T-helper 1 cell treated with Interleukin-12 subunit alpha and Interleukin-12 subunit beta and Interleukin-4 antibody, amounts not matched to agents 30 μg/mL and 1 μg/mL, for 36 hours (primary cell): ENCODE measurements at regions not wholly inside any gene's neighbourhood (a gene's known extent, or its start where the extent isn't known, plus 50 kb on each side); places are given as distances from the start of the nearest gene placed in this dataset.
"Not testable (repeated sequence)": the region's sequence is repeated elsewhere in the genome, so short reads cannot be mapped to it uniquely, and the experiment has no call there.

Source experiments
- H3K27ac Mint-ChIP-seq: one replicate; pipeline ENCODE4 v1.8.0; 2021; ENCODE audit warnings: mild to moderate bottlenecking, mixed read lengths
- H3K27me3 Mint-ChIP-seq: one replicate; pipeline ENCODE4 v1.8.0; 2021; ENCODE audit warnings: low read depth, mixed read lengths
- H3K36me3 Mint-ChIP-seq: one replicate; pipeline ENCODE4 v1.8.0; 2021; ENCODE audit warnings: low read depth, mixed read lengths
- H3K4me1 Mint-ChIP-seq: one replicate; pipeline ENCODE4 v1.8.0; 2021; ENCODE audit warnings: low read depth, mixed read lengths
- H3K4me3 Mint-ChIP-seq: one replicate; pipeline ENCODE4 v1.8.0; 2021; ENCODE audit warnings: mild to moderate bottlenecking, moderate library complexity, mixed read lengths
- H3K9me3 Mint-ChIP-seq: one replicate; pipeline ENCODE4 v1.8.0; 2021; ENCODE audit warnings: mixed read lengths

DNA sequence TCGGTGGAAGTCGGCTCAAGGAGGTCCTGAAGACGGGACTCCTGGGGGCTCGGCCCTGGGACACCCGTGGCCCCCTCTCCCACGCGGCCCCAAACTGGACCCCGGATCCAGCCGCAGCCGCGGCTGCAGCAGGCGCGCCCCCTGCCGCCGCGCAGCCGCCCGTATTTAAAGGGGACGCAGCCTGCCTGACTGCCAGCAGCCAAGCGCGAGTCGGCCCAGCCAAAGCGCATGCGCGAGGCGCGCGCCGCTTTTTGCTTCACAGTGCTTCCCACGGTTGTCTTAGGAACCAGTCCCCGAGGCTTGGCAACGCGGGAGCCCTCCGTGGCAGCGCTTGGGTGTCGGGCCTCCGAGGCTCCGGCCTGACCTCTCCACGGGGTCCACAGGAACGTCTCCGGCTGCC lies 684.4 kb downstream of the KCNJ18 start:
- not testable (repeated sequence) for H3K27ac Mint-ChIP-seq, H3K27me3 Mint-ChIP-seq, H3K4me3 Mint-ChIP-seq, H3K4me1 Mint-ChIP-seq, H3K36me3 Mint-ChIP-seq
- H3K9me3 Mint-ChIP-seq: peaks cover 28% of the 10 kb centered on the region

DNA sequence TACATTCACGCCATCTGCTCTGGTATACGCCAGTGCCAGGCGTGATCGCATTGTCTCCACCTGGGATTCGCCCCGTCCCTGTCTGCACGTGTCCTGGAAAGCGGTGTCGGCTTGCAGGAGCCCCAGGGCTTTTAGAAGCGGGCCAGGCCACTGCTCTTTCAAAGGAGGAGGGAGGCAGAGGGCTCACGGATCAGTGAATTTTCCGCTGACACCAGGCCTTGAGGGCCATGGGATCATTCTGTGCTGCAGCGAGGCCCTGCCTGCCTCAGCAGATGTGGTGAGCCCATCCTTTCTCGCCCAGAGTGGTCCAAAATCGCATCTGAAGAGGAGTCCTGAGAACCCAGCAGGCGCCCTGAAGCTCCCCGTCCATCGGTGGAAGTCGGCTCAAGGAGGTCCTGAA lies 686.4 kb downstream of the KCNJ18 start:
- H3K9me3 Mint-ChIP-seq: peaks cover 14% of the 10 kb centered on the region
- H3K27me3 Mint-ChIP-seq, H3K27ac Mint-ChIP-seq, H3K4me3 Mint-ChIP-seq, H3K4me1 Mint-ChIP-seq, H3K36me3 Mint-ChIP-seq: not testable (repeated sequence)

DNA sequence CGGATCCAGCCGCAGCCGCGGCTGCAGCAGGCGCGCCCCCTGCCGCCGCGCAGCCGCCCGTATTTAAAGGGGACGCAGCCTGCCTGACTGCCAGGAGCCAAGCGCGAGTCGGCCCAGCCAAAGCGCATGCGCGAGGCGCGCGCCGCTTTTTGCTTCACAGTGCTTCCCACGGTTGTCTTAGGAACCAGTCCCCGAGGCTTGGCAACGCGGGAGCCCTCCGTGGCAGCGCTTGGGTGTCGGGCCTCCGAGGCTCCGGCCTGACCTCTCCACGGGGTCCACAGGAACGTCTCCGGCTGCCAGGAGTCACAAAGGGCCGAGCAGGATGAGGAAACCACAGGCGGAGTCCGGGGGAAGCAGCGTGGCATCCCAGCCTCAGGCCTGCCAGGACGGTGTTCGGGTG lies 689.3 kb downstream of the KCNJ18 start:
- not testable (repeated sequence) for H3K4me1 Mint-ChIP-seq, H3K27ac Mint-ChIP-seq, H3K36me3 Mint-ChIP-seq, H3K9me3 Mint-ChIP-seq, H3K27me3 Mint-ChIP-seq, H3K4me3 Mint-ChIP-seq

DNA sequence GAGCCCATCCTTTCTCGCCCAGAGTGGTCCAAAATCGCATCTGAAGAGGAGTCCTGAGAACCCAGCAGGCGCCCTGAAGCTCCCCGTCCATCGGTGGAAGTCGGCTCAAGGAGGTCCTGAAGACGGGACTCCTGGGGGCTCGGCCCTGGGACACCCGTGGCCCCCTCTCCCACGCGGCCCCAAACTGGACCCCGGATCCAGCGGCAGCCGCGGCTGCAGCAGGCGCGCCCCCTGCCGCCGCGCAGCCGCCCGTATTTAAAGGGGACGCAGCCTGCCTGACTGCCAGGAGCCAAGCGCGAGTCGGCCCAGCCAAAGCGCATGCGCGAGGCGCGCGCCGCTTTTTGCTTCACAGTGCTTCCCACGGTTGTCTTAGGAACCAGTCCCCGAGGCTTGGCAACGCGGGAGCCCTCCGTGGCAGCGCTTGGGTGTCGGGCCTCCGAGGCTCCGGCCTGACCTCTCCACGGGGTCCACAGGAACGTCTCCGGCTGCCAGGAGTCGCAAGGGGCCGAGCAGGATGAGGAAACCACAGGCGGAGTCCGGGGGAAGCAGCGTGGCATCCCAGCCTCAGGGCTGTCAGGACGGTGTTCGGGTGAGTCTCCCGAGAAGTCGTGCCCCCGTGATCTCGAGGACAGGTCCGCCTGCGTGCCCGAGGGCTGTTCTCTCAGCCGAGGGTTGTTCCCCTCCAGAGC lies 691.6 kb downstream of the KCNJ18 start:
- H3K9me3 Mint-ChIP-seq, H3K27me3 Mint-ChIP-seq, H3K4me1 Mint-ChIP-seq, H3K4me3 Mint-ChIP-seq, H3K36me3 Mint-ChIP-seq, H3K27ac Mint-ChIP-seq: not testable (repeated sequence)

DNA sequence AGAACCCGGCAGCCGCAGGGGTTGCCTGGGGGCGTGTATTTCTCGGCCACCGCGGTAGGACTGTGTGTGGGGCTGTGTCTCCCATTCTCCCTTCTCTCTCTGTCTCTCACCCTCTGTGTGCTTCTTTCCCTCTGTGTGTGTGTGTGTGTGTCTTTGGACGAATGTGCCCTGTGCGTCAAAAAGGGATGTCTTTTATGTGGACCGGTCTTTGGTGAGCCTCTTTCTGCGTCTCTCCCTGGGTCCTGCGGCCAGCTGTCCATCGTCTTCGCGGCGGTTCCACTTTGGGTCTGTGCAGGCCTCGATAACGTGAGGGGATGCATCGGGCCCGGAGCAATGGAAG lies 692.1 kb downstream of the KCNJ18 start:
- H3K27ac Mint-ChIP-seq, H3K27me3 Mint-ChIP-seq, H3K9me3 Mint-ChIP-seq: not testable (repeated sequence)

DNA sequence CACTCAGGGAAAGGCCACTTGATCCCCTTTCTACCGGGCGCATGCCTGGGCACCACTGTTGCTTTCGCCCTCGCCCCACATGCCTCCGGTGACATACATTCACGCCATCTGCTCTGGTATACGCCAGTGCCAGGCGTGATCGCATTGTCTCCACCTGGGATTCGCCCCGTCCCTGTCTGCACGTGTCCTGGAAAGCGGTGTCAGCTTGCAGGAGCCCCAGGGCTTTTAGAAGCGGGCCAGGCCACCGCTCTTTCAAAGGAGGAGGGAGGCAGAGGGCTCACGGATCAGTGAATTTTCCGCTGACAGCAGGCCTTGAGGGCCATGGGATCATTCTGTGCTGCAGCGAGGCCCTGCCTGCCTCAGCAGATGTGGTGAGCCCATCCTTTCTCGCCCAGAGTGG lies 706.1 kb downstream of the KCNJ18 start:
- not testable (repeated sequence) for H3K9me3 Mint-ChIP-seq, H3K4me3 Mint-ChIP-seq, H3K36me3 Mint-ChIP-seq

More for the DNA sequence above, 692.1 kb downstream of the KCNJ18 start:
- not testable (repeated sequence) for H3K36me3 Mint-ChIP-seq, H3K4me1 Mint-ChIP-seq, H3K4me3 Mint-ChIP-seq

DNA sequence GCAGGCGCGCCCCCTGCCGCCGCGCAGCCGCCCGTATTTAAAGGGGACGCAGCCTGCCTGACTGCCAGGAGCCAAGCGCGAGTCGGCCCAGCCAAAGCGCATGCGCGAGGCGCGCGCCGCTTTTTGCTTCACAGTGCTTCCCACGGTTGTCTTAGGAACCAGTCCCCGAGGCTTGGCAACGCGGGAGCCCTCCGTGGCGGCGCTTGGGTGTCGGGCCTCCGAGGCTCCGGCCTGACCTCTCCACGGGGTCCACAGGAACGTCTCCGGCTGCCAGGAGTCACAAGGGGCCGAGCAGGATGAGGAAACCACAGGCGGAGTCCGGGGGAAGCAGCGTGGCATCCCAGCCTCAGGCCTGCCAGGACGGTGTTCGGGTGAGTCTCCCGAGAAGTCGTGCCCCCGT lies 706.7 kb downstream of the KCNJ18 start:
- not testable (repeated sequence) for H3K27ac Mint-ChIP-seq, H3K36me3 Mint-ChIP-seq, H3K4me3 Mint-ChIP-seq, H3K9me3 Mint-ChIP-seq, H3K4me1 Mint-ChIP-seq, H3K27me3 Mint-ChIP-seq

More for the DNA sequence above, 706.1 kb downstream of the KCNJ18 start:
- not testable (repeated sequence) for H3K27me3 Mint-ChIP-seq, H3K4me1 Mint-ChIP-seq, H3K27ac Mint-ChIP-seq

DNA sequence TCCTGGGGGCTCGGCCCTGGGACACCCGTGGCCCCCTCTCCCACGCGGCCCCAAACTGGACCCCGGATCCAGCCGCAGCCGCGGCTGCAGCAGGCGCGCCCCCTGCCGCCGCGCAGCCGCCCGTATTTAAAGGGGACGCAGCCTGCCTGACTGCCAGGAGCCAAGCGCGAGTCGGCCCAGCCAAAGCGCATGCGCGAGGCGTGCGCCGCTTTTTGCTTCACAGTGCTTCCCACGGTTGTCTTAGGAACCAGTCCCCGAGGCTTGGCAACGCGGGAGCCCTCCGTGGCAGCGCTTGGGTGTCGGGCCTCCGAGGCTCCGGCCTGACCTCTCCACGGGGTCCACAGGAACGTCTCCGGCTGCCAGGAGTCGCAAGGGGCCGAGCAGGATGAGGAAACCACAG lies 712.8 kb downstream of the KCNJ18 start:
- H3K9me3 Mint-ChIP-seq: peaks cover 11% of the 10 kb centered on the region
- H3K4me1 Mint-ChIP-seq, H3K4me3 Mint-ChIP-seq, H3K36me3 Mint-ChIP-seq, H3K27ac Mint-ChIP-seq, H3K27me3 Mint-ChIP-seq: not testable (repeated sequence)

DNA sequence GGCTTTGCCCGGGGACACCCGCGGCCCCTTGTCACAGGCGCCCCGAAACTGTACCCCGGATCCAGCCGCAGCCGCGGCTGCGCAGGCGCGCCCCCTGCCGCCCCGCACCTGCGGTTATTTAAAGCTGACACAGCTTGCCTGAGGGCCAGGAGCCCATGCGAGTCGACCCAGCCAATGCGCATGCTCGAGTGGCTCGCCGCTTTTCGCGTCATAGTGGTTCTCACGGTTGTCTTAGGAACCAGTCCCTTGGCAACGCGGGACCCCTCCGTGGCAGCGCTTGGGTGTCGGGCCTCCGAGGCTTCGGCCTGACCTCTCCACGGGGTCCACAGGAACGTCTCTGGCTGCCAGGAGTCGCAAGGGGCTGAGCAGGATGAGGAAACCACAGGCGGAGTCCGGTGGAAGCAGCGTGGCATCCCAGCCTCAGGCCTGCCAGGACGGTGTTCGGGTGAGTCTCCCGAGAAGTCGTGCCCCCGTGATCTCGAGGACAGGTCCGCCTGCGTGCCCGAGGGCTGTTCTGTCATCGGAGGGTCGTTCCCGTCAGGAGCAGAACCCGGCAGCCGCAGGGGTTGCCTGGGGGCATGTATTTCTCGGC lies 716.9 kb downstream of the KCNJ18 start:
- Mint-ChIP-seq H3K4me1 (no peaks in the 10 kb centered on the region), H3K36me3 (peaks cover 3% of the 10 kb centered on the region), H3K4me3 (no peak overlapping the region), H3K27ac (no peak overlapping the region), H3K27me3 (no peaks in the 10 kb centered on the region), H3K9me3 (peaks cover 37% of the 10 kb centered on the region)

DNA sequence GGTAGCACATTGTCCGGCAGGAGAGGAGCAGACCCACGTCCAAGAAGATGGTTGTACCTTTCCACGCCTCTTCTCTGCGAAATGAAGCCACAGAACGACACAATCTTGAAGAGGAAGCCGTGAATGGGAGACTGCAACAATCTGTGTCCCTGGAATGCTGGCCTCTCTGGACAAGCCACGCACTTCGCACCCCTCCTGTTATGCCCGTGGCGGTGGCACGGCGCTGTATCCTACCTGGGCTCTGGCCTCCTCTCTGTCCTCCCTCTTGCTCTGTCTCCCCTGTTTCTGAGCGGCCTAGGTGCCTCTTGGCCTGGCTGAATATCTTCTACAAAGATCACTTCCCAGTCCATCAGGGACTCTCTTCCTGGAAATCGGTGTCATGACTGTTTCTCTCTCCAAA lies 717.8 kb downstream of the KCNJ18 start:
- H3K27me3 Mint-ChIP-seq: no peaks in the 10 kb centered on the region
- H3K27ac Mint-ChIP-seq: no peak overlapping the region
- peaks cover 3% of the 10 kb centered on the region for H3K36me3 Mint-ChIP-seq
- H3K4me1 Mint-ChIP-seq: no peaks in the 10 kb centered on the region
- no peak overlapping the region for H3K4me3 Mint-ChIP-seq
- H3K9me3 Mint-ChIP-seq: peaks cover 37% of the 10 kb centered on the region

DNA sequence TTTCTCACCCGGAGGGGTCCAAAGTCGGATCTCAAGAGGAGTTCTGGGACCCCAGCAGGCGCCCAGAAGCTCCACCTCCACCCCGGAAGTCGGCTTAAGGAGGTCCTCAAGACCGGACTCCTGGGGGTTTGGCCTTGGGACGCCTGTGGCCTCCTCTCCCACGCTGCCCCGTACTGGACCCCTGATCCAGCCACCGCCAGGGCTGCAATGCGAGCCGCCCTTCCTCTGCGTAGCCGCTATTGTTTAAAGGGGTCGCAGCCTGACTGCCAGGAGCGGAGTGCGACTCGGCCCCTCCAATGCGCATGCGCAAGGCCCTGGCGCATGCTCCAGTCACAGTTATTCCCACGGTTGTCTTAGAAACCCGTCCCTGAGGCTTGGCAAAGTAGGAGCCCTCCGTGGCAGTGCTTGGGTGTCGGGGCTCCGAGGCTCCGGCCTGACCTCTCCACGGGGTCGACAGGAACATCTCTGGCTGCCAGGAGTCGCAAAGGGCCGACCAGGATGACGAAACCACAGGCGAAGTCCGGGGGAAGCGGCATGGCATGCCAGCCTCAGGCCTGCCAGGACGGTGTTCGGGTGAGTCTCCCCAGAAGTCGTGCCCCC lies 719.0 kb downstream of the KCNJ18 start:
- Mint-ChIP-seq H3K27me3 (no peaks in the 10 kb centered on the region), H3K4me1 (no peaks in the 10 kb centered on the region), H3K4me3 (no peak overlapping the region), H3K27ac (no peak overlapping the region), H3K9me3 (peaks cover 46% of the 10 kb centered on the region), H3K36me3 (peaks cover 3% of the 10 kb centered on the region)

DNA sequence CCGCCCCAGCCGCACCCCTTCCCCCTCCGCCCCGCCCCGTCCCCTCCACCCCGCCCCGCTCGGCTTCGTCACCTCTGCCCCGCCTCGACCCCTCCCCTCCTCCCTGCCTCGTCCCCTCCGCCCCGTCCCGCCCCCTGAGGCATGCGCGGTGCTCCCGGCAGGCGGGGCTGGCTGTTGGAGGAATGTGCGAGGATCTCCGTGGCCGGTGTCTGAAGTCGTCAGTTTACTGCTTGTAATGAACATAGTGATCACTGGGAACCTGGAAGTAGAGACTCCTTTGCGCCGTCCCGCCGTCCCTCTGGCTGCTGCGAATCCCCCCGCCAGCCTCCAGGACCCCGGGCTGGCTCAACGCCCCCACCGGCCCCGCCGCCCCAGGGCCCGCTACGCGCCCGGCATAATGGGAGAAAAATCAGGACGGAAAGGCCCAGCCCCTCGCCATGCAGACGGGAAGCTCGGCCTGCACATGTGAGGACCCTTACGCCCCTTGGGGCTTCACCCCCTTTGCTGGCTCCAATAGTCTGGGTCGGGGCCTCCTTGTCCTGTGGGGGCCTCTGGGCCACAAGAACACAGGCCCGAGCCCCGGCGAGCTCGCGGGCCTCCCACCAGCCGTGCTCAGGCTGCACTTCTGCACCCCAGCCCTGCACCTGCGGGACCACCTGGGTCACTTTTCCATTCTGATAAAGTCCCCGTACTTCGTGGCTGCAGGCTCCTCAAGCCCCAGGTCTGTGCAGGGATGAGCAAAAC lies 743.1 kb downstream of the KCNJ18 start:
- Mint-ChIP-seq H3K27me3 (no peaks in the 10 kb centered on the region), H3K36me3 (no peaks in the 10 kb centered on the region), H3K27ac (no peak overlapping the region), H3K4me1 (no peaks in the 10 kb centered on the region), H3K4me3 (no peak overlapping the region), H3K9me3 (peaks cover 42% of the 10 kb centered on the region)

DNA sequence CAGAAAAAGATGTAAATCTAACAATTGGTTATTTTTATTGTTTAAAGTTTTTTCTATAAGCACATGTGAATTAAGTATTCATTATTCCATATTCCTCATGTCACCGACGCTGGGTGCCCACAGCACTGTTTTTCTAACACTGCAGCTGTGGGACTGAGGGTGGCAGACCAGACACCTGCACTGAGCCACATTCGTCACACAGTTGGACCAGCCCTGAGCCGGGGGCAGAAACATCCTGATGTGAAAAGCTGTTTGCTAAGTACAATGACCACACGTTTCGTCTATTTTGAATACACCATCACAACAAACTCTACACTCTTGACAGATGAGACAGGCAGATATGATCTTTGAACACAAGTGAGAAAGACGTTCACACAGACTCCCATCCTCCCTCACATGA lies 749.5 kb downstream of the KCNJ18 start:
- H3K4me1 Mint-ChIP-seq: no peaks in the 10 kb centered on the region
- no peak overlapping the region for H3K27ac Mint-ChIP-seq
- H3K4me3 Mint-ChIP-seq: no peak overlapping the region
- H3K9me3 Mint-ChIP-seq: peaks cover 44% of the 10 kb centered on the region
- H3K36me3 Mint-ChIP-seq: no peaks in the 10 kb centered on the region
- H3K27me3 Mint-ChIP-seq: no peaks in the 10 kb centered on the region

DNA sequence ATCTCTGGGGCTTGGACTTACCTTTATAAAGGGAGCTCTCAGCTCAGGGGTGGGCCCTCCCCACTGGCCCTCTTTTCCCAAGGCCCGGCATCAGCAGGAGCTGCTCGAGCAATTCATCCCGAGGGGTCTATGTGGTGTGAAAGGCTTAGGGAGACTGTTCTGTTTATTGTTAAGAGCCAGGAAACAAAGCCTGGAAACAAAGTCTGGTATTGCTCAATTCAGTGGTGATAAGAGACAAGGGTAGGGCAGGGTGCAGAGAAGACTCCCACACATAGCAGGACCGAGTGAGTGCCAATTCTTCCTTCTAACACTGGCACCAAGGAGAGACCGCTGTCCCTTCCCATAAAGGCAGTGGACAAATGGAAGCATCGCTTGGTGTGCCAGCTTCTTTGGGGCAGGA lies 750.7 kb downstream of the KCNJ18 start:
- no peaks in the 10 kb centered on the region for H3K36me3 Mint-ChIP-seq
- H3K27ac Mint-ChIP-seq: no peak overlapping the region
- H3K4me3 Mint-ChIP-seq: no peak overlapping the region
- no peaks in the 10 kb centered on the region for H3K27me3 Mint-ChIP-seq
- H3K4me1 Mint-ChIP-seq: no peaks in the 10 kb centered on the region
- H3K9me3 Mint-ChIP-seq: peaks cover 44% of the 10 kb centered on the region

DNA sequence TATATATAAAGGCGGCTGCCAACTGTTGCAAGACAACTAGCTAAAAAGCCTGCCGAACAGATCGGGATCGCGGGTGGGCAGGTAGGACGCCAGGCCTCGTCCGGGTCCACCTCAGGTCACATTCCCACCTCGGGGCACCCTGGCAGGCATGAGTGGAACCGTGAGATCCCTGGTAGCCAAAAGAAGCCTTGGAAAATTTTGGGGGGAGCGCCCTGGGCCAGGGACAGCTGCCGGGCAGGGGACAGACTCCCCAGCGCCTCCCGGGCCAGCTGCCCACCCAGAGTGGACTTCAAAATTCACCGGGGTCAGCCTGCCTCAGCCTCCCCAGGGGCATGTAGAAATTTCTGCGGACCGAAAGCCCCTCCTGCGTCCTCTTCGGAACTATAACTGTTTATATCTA lies 760.9 kb downstream of the KCNJ18 start:
- no peaks in the 10 kb centered on the region for H3K36me3 Mint-ChIP-seq
- H3K4me1 Mint-ChIP-seq: no peaks in the 10 kb centered on the region
- no peaks in the 10 kb centered on the region for H3K27me3 Mint-ChIP-seq
- H3K9me3 Mint-ChIP-seq: peaks cover 36% of the 10 kb centered on the region
- H3K4me3 Mint-ChIP-seq: no peak overlapping the region
- no peak overlapping the region for H3K27ac Mint-ChIP-seq
